C4-2B (cell line): ENCODE measurements at regions not wholly inside any gene's neighbourhood (a gene's known extent, or its start where the extent isn't known, plus 50 kb on each side); places are given as distances from the start of the nearest gene placed in this dataset.
A peak's percentile ranks its signal among the peaks of the same experiment; 100 is the strongest.

ENCODE experiments used
- H3K27ac ChIP-seq: fragments of 450-650 bp; 2 replicates; pipeline ENCODE4 v1.5.1; 2017
- ZFX ChIP-seq: fragments of 450-650 bp; IDR thresholded peaks from 2 replicates; pipeline ENCODE4 v1.6.1; 2017
- TF ChIP-seq, protein P1 (sequence below): fragments of 450-650 bp; conservative IDR thresholded peaks from 2 replicates; pipeline ENCODE4 v1.5.1; 2017; ENCODE audit warnings: mild to moderate bottlenecking

DNA sequence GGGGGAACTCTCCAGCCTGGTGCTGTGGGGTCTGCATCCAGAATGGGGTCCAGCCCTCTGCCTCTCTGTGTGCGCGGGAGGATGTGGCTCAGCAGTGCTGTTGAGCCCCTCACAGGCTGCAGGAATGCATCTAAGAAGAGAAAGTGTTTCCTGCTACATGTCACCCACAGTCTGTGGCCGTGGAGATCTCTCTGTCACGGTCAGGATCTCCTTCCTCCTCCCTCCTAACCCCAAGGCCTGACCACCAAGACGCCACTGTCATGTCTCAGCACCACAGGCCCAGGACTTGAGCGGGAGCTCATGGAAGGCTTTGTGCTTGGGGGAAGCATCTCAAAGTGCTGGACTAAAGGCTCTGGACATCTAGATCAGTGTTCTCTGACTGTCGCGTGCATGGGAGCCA, 90.1 kb downstream of the SREK1 start:
- H3K27ac ChIP-seq = no peak overlapping the region
- no peak for TF ChIP-seq ZFX
- TF ChIP-seq, protein P1, sequence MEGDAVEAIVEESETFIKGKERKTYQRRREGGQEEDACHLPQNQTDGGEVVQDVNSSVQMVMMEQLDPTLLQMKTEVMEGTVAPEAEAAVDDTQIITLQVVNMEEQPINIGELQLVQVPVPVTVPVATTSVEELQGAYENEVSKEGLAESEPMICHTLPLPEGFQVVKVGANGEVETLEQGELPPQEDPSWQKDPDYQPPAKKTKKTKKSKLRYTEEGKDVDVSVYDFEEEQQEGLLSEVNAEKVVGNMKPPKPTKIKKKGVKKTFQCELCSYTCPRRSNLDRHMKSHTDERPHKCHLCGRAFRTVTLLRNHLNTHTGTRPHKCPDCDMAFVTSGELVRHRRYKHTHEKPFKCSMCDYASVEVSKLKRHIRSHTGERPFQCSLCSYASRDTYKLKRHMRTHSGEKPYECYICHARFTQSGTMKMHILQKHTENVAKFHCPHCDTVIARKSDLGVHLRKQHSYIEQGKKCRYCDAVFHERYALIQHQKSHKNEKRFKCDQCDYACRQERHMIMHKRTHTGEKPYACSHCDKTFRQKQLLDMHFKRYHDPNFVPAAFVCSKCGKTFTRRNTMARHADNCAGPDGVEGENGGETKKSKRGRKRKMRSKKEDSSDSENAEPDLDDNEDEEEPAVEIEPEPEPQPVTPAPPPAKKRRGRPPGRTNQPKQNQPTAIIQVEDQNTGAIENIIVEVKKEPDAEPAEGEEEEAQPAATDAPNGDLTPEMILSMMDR = no peak

DNA sequence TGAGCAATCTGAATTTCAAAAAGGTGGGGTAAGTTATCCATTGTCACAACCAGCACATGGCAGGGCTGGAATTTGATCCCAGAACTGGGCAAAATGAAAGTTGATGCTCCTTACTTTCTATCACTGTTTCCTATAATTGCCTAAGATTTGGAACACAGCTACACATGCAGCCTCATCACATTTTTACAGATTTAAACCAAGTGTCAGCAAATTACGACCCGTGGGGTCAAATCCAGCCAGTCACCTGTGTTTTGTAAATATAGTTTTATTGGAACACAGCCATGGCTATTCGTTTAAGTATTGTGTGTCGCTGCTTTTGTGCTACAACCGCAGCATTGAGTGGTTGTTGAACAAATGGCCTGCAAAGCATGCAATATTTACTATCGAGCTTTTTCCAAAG, 94.3 kb downstream of the SREK1 start:
- no peak for TF ChIP-seq ZFX
- TF ChIP-seq, protein P1 = no peak
- H3K27ac ChIP-seq = no peak overlapping the region

DNA sequence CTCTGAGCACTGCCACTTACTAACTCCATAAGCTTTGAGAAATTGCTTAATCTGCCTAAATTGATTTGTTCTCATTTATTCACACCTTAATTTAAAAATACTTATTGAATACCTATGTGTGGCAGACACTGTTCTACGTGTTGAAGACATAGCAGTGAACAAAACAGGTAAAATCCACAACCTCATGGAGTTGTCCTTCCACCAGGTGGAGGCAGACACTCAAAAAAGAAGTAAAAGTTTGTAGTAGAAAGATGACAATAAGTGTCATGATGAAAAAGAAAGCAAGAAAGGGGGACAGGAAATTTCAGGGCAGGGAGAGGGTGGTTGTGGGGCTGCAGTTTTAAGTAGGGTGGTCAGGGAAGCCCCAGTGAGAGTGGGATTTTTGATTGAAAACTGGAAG, 94.9 kb downstream of the SREK1 start:
- no peak overlapping the region for H3K27ac ChIP-seq
- TF ChIP-seq, protein P1 = peak; percentile 62
- no peak for TF ChIP-seq ZFX

DNA sequence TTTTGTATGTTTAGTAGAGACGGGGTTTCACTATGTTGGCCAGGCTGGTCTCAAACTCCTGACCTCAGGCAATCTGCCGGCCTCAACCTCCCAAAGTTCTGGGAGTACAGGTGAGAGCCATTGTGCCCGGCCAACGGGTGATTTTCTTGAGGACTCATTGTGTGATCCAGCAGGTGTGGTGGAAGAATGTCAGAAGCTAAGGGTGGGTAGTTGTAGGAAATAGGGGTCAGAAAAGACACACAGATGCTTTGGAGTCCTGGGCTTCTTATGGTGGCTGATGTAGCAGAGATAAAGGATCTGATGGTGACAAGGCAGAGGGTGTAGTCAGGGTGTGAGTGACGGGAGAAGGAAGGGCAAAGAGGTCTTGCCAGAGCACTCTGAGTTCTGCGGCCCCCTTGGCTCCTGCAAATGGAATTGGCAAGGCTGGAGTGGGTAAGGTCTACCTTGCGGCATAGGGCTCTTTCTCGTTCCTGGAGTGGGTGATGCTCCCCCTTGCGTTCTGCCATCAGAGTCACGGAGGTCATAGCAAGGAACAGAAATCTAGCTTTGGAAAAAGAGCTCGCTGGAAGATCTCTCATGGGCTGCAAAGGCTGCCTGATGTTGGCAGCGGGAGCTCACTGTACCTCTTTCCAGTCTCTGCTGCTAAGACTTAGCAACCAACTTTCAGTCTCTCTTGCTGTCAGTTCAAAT, 97.2 kb downstream of the SREK1 start:
- no peak overlapping the region for H3K27ac ChIP-seq
- TF ChIP-seq, protein P1 = no peak
- TF ChIP-seq ZFX = no peak

DNA sequence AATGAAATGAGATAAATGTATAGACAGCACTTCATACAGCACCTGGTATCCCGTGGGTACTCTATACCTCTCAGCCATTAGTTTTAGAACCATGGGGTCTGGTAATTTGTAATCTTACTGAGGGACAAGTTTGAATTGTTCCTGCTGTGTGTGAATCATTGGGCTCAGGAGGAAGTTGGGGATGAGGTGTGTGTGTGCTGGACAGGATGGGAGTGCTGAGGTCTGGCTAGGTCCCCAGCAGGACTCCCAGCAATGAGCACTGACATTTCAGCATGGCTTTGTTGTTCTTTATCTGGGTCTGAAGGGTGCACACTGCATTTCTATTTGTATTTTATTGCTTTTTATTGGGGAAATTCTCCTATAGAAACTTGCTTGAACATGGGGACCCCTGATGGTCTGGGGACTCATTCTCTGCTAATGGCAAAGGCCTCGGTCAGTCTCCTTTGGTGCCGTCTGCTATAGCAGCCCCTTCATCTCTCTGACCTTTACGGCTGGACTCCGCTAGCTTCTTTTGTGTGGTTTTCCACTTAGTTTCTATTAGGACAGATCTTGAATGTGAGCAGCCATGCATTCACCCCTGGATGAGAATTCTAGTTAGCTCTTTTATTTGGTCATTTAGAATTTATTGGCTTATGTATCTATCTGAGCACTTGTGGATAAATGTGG, 98.1 kb downstream of the SREK1 start:
- TF ChIP-seq ZFX = no peak
- TF ChIP-seq, protein P1 = no peak
- no peak overlapping the region for H3K27ac ChIP-seq

DNA sequence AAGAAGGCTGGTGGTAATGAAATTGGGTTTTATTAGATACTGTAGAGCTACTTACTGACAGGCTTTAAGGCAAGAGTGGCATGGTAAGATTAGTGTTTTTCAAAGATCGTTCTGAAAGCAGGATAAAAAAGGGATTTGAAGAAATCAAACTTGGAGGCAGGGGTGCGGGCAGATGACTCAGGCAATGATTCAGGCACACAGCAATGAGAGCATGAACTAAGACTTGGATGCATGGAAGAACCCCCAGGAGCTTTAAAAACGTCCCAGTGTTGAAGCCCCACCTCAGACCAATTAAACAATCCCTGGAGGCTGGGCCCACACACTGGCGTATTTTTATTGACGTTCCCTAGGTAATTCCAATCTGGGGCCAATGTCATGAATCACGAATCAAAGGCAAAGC, 102.5 kb downstream of the SREK1 start:
- no peak for TF ChIP-seq ZFX
- TF ChIP-seq, protein P1 = no peak
- no peak overlapping the region for H3K27ac ChIP-seq

DNA sequence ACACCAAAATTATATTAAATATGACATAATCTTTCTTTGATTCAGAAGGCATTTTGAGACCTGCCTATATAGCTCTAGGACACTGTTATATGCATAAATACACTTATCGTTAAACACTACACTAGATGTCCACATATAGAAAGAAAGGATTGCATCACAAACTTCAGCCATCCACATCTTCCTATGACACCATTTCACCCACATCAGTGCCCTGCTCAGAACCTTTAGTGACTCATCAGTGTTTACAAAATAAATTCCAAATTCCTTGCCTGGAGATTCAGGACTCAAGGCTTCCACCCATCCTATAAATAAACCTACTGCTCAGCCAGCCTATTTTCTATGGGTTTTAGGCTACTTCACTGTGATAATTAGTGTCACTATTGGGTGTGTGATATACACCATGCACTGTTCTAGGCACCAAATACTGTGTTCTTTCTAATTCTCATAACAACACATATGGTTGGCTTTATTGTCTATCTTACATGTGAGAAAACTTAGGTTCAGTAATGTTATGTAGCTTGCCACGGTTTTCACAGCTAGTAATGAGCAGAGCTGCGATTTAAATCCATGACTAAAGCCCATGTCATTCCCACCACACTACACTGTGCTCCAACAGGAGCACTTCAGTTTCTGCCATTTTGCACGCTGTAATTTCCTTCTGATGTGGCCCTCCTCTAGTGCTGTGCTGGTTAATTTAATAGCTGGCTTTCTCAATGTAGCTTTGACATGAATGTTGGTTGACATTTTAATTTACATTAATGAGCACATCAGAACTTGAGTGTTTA, 103.3 kb downstream of the SREK1 start:
- H3K27ac ChIP-seq = no peak overlapping the region
- TF ChIP-seq, protein P1 = no peak
- TF ChIP-seq ZFX = no peak
